Activated CD8-positive, alpha-beta memory T cell treated with anti-CD3 and anti-CD28 coated beads for 48 hours (primary cell): ENCODE measurements at regions not wholly inside any gene's neighbourhood (a gene's known extent, or its start where the extent isn't known, plus 50 kb on each side); places are given as distances from the start of the nearest gene placed in this dataset.
"Not testable (repeated sequence)": the region's sequence is repeated elsewhere in the genome, so short reads cannot be mapped to it uniquely, and the experiment has no call there.

Experiments
- DNase-seq, 3 experiments: peaks; one replicate each; pipeline ENCODE4 v3.0.0-alpha.2; 2020; ENCODE audit warnings: low read depth in 2 of 3, low spot score in 2 of 3

DNA sequence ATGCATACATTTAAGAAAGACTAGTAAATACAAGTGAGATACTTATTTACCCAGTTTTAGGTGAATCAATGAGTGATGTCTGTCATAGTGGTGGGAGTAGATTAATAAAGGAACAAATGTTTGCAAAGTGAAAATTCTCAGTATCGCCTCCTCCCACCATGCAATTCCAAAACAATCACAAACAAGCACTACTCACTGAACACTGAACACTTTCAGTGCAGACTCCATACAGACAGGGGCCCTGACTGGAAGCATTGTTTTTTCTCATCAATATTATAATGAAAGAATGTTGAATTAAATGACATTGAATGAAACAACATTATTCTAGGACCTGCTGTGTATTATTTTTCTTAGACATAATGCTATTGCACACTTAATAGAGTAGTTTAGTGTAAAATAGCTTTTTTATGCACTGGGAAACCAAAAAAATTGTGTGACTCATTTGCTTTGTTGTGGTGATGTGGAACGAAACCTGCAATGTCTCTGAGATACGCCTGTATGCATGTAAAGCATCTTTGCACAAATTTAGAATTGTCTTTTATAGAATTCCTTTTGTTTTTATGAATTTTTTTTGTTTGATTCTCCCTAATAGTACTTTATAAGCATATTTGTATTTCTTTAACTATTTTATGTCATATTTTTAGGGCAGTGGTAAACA is 317.5 kb downstream of the UTRN start:
- no peak for DNase-seq

DNA sequence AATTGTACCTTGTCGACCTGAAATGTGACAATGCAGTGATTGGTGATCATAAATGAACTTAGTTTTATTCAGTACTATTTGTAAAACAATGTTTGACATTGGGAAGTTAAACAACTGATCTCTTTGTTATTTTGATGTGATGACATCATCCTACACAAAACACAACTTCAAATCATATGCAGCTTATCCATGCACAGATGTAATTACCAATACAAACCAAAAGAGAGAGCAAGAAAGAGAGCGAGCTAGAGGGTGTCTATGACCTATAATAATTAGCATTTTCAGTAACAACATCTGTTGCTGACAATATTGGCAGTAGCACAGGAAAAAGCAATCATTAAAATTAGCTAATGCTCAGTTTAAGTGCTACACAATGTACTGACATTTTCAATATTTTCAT is 320.9 kb downstream of the UTRN start:
- no peak for DNase-seq

- no peak for DNase-seq
These were observed 323.0 kb downstream of the UTRN start for GRCh38 chr6:144607998-144608735.

DNA sequence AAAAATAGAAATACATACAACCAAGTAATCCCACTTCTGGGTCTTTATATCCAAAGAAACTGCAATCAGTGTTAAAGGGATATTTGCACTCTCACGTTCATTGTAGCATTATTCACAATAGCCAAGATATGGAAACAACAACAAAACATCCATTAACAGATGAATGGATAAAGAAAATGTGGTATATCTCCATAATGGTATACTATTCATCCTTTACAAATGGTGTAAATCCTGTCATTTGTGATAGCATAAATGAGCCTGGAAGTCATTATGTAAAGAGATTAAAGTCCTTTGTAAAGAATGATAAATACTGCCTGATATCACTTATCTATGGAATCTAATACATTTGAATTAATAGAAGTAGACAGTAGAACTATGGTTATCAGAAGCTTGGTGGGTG is 327.7 kb downstream of the UTRN start:
- DNase-seq: no peak

DNA sequence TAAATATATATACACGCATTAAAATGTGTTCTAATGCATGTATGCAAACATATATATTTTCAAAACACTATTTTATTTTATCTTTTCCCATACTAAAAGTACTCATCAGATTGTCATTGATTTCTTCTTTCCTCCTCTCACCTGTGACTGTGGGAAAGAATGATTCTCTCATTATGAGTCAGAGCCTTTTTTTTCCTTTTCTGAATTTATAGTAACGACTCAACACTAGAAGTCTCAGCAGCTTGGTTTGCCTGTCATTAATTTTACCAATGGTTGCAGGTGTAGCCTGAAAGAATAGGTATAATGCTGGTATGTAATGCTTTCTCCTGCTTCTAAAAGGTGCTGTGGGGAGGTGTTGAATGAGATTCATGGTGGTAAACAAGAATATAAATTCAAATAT is 328.7 kb downstream of the UTRN start:
- DNase-seq: no peak

GRCh38 chr6:144615870-144616269 is 330.7 kb downstream of the UTRN start:
- DNase-seq: no peak

DNA sequence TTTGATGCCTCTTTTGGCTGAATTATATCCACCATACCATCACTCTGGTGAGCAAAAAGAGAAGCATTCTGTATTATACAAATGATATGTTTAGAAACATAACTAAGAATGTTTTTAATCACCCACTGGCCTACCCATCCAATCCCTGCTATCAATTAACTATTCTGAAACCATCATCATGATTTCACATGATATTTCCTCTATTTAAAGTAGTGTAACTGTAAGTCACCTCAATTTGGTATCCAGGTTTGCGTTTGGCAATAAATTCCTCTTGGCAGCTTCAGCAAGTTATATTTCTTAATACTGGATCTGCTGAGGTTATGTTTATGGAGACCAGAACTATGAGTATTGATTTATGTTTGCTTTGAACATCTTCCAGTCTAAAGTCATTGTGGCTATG is 332.1 kb downstream of the UTRN start:
- DNase-seq: no peak

GRCh38 chr6:144617708-144618107 is 332.6 kb downstream of the UTRN start:
- DNase-seq: no peak

GRCh38 chr6:144619966-144620365 is 334.8 kb downstream of the UTRN start:
- no peak for DNase-seq

DNA sequence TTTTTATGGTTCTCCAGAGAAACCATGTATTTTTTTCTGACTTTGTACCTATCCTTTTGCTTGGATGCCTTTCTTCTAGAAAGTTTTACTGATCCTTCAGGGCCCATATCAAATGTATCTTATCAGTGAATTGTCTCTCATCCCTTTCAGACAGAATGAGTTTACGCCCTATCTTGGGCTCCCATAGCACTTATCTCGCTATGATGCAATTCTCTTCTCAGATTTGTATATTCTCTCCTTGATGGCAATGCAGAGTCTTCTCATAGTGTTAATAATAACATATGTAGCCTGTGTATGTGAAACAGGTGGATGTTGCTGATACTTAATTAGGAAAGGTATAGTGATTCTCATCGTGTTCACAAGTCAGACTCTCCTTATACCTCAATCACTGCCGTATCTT is 336.2 kb downstream of the UTRN start:
- DNase-seq: no peak

- no peak for DNase-seq
These were observed 339.1 kb downstream of the UTRN start for GRCh38 chr6:144624246-144624645.

- DNase-seq: no peak
These were observed 339.6 kb downstream of the UTRN start for GRCh38 chr6:144624716-144625115.

- no peak for DNase-seq
These were observed 345.7 kb downstream of the UTRN start for GRCh38 chr6:144630857-144631256.

DNA sequence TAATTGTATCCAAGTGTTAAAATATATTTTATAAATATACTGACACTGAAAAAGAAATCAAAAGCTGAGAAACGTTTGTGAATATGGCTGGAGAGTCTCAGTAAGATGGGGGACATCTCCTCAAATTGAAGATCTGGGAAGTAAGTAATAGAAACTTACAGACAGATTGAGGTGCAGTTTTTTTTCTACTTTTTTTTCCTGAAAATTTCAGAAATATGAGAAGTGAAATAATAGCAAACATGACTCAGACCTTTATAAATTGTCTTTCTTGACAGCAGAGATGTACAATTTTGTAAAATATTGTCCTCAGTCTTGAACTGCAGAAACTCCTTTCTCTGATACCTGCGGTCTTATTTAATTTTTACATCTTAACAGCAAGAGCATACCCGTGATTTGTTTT is 347.1 kb downstream of the UTRN start:
- DNase-seq: no peak

DNA sequence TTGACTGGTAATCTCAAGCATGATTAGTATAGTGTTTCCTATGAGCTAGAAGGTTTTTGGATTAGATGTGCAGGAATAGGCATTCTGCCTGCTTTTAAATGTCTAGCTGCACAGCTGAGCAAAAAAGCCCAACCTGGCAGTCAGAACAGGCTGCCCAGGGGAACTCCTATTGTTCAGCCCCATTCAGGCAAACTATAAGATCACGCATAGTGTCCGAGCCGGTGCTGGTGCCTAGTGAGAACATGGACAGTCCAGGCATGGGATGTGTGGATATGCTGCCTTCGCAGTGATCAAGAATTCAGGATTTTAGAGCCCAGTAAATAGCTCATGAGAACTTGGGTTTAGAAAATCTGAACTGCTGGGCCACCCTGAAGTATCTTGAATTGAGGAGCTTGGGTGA is 348.8 kb downstream of the UTRN start:
- DNase-seq: no peak

DNA sequence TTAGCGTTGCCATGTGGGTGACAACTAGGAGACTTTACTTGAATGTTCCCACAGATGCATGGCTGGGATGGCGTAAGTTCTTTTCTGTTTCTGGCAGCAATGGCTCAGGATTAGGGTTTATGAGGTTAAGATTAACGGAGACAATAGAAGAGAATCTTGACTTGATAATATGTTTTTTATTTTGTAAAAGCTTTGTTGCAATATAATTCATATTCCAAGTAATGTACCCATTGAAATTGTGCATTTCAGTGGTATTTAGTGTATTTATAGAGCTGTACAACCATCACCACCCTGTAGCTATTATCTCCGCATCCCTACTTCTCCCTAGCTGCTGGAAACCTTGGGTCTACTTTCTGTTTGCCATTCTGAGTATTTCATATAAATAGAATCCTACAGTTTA is 349.2 kb downstream of the UTRN start:
- DNase-seq: no peak

- DNase-seq: no peak
These were observed 349.9 kb downstream of the UTRN start for GRCh38 chr6:144635051-144635450.

DNA sequence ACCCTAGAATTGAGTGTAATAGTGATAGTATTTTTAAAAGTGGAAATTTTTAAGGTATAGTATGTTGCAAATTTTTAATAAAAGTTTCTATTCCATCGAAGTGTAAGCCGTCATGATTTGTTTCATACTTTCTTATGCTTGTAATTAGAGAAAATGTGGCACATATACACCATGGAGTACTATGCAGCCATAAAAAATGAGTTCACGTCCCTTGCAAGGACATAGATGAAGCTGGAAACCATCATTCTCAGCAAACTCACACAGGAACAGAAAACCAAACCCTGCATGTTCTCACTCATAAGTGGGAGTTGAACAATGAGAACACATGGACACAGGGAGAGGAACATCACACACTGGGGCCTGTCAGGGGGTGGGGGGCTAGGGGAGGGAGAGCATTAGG is 350.9 kb downstream of the UTRN start:
- not testable (repeated sequence) for DNase-seq

DNA sequence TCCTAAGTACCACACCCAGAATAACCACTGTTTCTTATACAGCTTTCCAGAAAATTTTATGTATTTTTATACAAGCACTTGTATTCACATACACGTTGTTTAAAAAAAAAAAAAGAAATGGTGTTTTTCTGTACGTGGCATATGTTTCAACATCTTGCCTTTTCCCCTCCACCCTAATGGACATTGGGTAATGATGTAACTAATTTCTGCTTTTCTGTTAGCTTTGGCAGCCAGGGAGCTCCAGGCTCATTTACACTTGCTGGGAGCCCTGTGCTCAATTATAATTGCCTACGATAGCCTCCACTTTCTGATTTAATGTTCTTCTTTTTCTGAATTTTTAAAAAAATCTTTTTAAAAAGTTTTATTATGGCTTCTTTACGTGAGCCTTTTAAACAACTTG is 352.4 kb downstream of the UTRN start:
- no peak for DNase-seq

DNA sequence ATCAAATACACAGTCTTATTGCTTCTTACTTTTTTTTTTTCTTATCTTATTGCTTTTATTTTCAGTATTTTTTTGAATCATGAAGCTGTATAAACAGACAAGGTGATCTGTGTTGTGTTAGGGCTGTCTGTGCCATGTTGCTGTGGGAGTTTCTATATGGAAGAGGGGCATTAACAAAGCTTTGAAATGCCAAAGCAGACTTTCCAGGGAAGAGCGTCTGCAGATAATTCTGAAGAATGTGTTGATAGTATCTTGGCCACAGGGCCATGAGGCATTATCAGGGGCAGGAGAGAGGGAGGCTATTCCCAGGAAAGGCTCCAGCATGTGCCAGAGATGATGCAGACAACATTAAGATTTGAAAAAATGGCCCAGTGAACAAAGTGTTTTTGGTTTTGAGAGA is 354.5 kb downstream of the UTRN start:
- DNase-seq: no peak

GRCh38 chr6:144641286-144641685 is 356.2 kb downstream of the UTRN start:
- no peak for DNase-seq

DNA sequence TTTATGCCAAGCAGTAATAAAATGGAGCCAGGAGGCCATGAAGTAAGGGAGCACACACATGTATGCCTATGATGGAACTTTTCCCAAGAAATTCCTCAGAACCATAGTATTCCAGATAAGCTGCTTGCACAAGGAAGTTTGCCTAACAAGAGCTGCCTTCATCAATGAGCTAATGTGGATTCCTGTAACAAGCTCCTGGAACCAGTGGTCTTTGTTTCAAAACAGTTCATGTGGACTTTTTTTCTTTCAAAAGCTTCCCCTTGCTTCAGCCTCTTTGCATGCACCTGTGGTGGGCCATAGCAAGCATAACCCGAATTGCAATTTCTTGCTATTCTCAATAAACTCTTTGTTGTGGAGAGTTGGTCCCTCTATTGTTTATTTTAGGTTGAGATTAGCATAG is 359.6 kb downstream of the UTRN start:
- DNase-seq: no peak
